ENCODE measurements at regions not wholly inside any gene's neighbourhood (a gene's known extent, or its start where the extent isn't known, plus 50 kb on each side); places are given as distances from the start of the nearest gene placed in this dataset.

GRCh38 chr20:59403962-59404314, 103.5 kb downstream of the EDN3 start:
- DNase-seq: no peak

- no peak for DNase-seq
Observed at GRCh38 chr20:59404749-59405148, 104.3 kb downstream of the EDN3 start.

GRCh38 chr20:59405226-59406200, 105.1 kb downstream of the EDN3 start:
- DNase-seq: no peak

GRCh38 chr20:59406446-59406845, 106.0 kb downstream of the EDN3 start:
- no peak for DNase-seq

- DNase-seq: no peak
Observed at GRCh38 chr20:59411170-59411569, 110.8 kb downstream of the EDN3 start.

GRCh38 chr20:59411589-59411988, 111.2 kb downstream of the EDN3 start:
- no peak for DNase-seq

- DNase-seq: no peak
Observed at GRCh38 chr20:59412181-59412580, 111.8 kb downstream of the EDN3 start.

GRCh38 chr20:59412875-59413284, 112.5 kb downstream of the EDN3 start:
- DNase-seq: no peak

GRCh38 chr20:59413326-59413865, 113.0 kb downstream of the EDN3 start:
- no peak for DNase-seq

GRCh38 chr20:59414936-59415623, 114.7 kb downstream of the EDN3 start:
- no peak for DNase-seq

- DNase-seq: no peak
Observed at GRCh38 chr20:59416916-59417315, 116.5 kb downstream of the EDN3 start.

GRCh38 chr20:59421089-59421488, 120.7 kb downstream of the EDN3 start:
- no peak for DNase-seq

GRCh38 chr20:59421920-59422637, 121.7 kb downstream of the EDN3 start:
- no peak for DNase-seq

GRCh38 chr20:59422872-59423544, 122.6 kb downstream of the EDN3 start:
- DNase-seq: no peak

- no peak for DNase-seq
Observed at GRCh38 chr20:59424976-59425375, 124.6 kb downstream of the EDN3 start.

- no peak for DNase-seq
Observed at GRCh38 chr20:59425572-59425971, 125.2 kb downstream of the EDN3 start.

- no peak for DNase-seq
Observed at GRCh38 chr20:59428006-59428405, 127.6 kb downstream of the EDN3 start.

GRCh38 chr20:59428441-59429205, 128.2 kb downstream of the EDN3 start:
- DNase-seq: no peak

- DNase-seq: no peak
Observed at GRCh38 chr20:59429396-59429795, 129.0 kb downstream of the EDN3 start.

- DNase-seq: no peak
Observed at GRCh38 chr20:59431014-59431413, 130.6 kb downstream of the EDN3 start.

- DNase-seq: no peak
Observed at GRCh38 chr20:59434960-59435359, 134.5 kb downstream of the EDN3 start.

- no peak for DNase-seq
Observed at GRCh38 chr20:59435518-59435917, 135.1 kb downstream of the EDN3 start.
